ENCODE measurements at regions not wholly inside any gene's neighbourhood (a gene's known extent, or its start where the extent isn't known, plus 50 kb on each side); places are given as distances from the start of the nearest gene placed in this dataset.
"Not testable (repeated sequence)": the region's sequence is repeated elsewhere in the genome, so short reads cannot be mapped to it uniquely, and the experiment has no call there.

- H3K9me3 ChIP-seq (ENCODE audit: low read length), result no peaks in the 10 kb centered on the region
- H2AFZ ChIP-seq (ENCODE audit: low read depth, low read length), result no peak overlapping the region
- no peak overlapping the region for H3K4me3 ChIP-seq (ENCODE audit: low read length)
- H3K4me1 ChIP-seq (ENCODE audit: insufficient read depth, low read length), result no peaks in the 10 kb centered on the region
- no peaks in the 10 kb centered on the region for H3K36me3 ChIP-seq (ENCODE audit: insufficient read depth, low read length)
- H3K27me3 ChIP-seq (ENCODE audit: insufficient read depth, low read length), result no peaks in the 10 kb centered on the region
Measured at GRCh38 chr12:33734871-33735270, 287.4 kb upstream of the ALG10 start.

DNA sequence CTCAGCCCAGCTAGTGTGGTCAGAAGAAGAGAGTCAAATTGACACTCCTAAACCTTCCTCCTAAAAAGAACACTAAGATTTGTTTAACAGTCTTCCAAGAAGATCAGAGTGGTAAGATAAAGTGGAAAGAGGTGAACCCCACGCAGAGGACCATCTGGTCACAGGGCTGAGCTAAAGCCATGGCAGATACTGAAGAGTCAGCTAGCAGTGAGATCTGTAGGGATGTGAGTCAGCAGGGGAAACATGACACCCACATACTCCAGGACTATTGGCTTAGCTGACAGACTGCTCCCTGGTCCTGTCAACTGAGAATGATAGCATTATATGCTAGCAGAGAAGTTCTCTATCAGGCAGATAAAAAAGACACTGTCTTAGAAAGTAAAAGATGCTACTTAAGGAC is 269.4 kb upstream of the ALG10 start:
- H3K4me1 ChIP-seq (ENCODE audit: insufficient read depth, low read length), result peaks cover under 1% of the 10 kb centered on the region

DNA sequence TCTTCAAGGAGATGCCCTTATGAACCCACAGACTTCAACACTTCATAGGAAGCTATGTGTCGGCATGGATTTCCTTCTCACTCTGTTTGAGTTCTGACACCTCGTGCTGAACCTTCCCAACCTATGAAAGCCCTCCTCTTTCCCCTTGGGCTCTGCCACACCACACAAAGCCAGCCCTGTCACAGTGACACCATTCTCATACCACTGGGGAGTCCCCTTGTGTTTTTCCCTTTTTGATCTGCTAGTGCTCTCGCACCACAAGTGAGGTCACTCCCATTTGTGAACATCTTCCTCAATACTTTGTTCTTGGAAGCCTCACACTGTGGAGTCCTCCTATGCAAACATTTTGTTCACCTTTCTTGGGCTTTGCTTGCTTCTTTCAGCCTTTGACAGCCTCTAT is 264.6 kb upstream of the ALG10 start:
- Histone ChIP-seq H3K9me3 (ENCODE audit: low read length) (no peaks in the 10 kb centered on the region), H2AFZ (ENCODE audit: low read depth, low read length) (no peak overlapping the region), H3K4me3 (ENCODE audit: low read length) (no peak overlapping the region), H3K36me3 (ENCODE audit: insufficient read depth, low read length) (no peaks in the 10 kb centered on the region), H3K27me3 (ENCODE audit: insufficient read depth, low read length) (no peaks in the 10 kb centered on the region), H3K4me1 (ENCODE audit: insufficient read depth, low read length) (no peaks in the 10 kb centered on the region)

More for the DNA sequence above, 269.4 kb upstream of the ALG10 start:
- Histone ChIP-seq H2AFZ (ENCODE audit: low read depth, low read length) (no peak overlapping the region), H3K9me3 (ENCODE audit: low read length) (no peaks in the 10 kb centered on the region), H3K27me3 (ENCODE audit: insufficient read depth, low read length) (no peaks in the 10 kb centered on the region), H3K36me3 (ENCODE audit: insufficient read depth, low read length) (no peaks in the 10 kb centered on the region), H3K4me3 (ENCODE audit: low read length) (no peak overlapping the region)

DNA sequence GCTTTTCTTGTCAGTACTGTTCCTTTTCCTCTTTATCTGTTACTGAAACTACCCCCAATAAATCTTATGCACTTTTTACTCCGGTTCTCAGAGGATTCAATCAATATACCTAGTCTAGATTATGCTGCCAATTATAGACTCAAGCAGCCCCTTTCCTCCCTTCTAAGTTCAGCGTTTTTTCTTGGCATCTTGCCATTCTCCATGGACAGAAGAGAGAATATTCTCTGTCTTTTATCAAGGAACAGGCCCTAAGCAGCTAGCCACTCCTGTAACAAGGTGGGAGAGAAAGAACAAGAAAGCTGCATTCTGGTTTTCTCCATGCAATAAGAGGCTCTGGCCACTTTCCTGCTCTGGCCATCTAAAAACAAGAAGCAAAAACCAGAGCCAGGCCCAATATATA is 263.0 kb upstream of the ALG10 start:
- H3K36me3 ChIP-seq (ENCODE audit: insufficient read depth, low read length), result no peaks in the 10 kb centered on the region
- H3K9me3 ChIP-seq (ENCODE audit: low read length), result no peaks in the 10 kb centered on the region
- no peaks in the 10 kb centered on the region for H3K27me3 ChIP-seq (ENCODE audit: insufficient read depth, low read length)
- peak overlapping the region; percentile 16 for H2AFZ ChIP-seq (ENCODE audit: low read depth, low read length)
- no peak overlapping the region for H3K4me3 ChIP-seq (ENCODE audit: low read length)
- H3K4me1 ChIP-seq (ENCODE audit: insufficient read depth, low read length), result no peaks in the 10 kb centered on the region

- H3K4me1 ChIP-seq (ENCODE audit: insufficient read depth, low read length), result no peaks in the 10 kb centered on the region
- H3K36me3 ChIP-seq (ENCODE audit: insufficient read depth, low read length), result no peaks in the 10 kb centered on the region
- H3K27me3 ChIP-seq (ENCODE audit: insufficient read depth, low read length), result no peaks in the 10 kb centered on the region
- H3K9me3 ChIP-seq (ENCODE audit: low read length), result no peaks in the 10 kb centered on the region
- H2AFZ ChIP-seq (ENCODE audit: low read depth, low read length), result no peak overlapping the region
- no peak overlapping the region for H3K4me3 ChIP-seq (ENCODE audit: low read length)
Measured at GRCh38 chr12:33763331-33763730, 259.0 kb upstream of the ALG10 start.

DNA sequence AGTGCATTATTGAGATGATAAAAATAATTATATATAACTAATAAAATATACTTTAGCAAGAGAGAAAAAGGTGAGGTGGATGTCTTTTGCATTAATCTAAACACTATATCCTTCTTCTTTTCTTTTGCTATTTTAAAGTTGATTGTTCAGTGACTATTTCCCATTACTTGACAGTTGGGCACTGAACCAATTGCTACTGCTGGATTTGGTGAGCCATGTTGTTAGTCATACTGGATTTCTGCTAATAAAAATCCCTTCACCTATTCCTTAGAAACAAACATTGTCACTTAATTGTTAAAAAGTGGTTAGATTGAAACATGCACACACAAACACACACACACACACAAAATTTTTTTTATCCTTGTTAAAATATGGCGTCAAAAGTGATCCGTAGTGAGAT is 251.6 kb upstream of the ALG10 start:
- H3K4me3 ChIP-seq (ENCODE audit: low read length), result no peak overlapping the region
- H3K27me3 ChIP-seq (ENCODE audit: insufficient read depth, low read length), result no peaks in the 10 kb centered on the region
- no peaks in the 10 kb centered on the region for H3K9me3 ChIP-seq (ENCODE audit: low read length)

DNA sequence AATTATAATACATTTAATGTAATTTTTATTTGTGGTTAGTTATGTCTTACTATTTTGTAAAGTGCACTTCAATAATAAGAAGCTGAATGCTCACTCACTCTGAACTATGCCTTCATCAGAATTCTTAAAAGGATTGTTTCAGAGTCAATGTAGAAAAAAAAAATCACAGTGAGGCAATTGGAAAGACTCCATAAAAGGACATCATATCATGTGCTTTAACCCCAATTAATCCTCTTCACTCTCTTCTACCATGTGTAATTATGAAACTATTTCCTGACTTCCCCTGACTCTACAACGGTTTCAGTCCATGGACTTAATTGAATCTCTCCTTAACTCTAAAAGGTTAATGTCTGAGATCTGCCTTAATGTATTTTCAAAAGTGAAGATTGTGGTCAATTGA is 250.4 kb upstream of the ALG10 start:
- no peaks in the 10 kb centered on the region for H3K4me1 ChIP-seq (ENCODE audit: insufficient read depth, low read length)
- no peak overlapping the region for H3K4me3 ChIP-seq (ENCODE audit: low read length)
- no peaks in the 10 kb centered on the region for H3K27me3 ChIP-seq (ENCODE audit: insufficient read depth, low read length)
- H2AFZ ChIP-seq (ENCODE audit: low read depth, low read length), result no peak overlapping the region
- H3K9me3 ChIP-seq (ENCODE audit: low read length), result no peaks in the 10 kb centered on the region
- no peaks in the 10 kb centered on the region for H3K36me3 ChIP-seq (ENCODE audit: insufficient read depth, low read length)

More for the DNA sequence above, 251.6 kb upstream of the ALG10 start:
- Histone ChIP-seq H2AFZ (ENCODE audit: low read depth, low read length) (no peak overlapping the region), H3K36me3 (ENCODE audit: insufficient read depth, low read length) (no peaks in the 10 kb centered on the region), H3K4me1 (ENCODE audit: insufficient read depth, low read length) (no peaks in the 10 kb centered on the region)

DNA sequence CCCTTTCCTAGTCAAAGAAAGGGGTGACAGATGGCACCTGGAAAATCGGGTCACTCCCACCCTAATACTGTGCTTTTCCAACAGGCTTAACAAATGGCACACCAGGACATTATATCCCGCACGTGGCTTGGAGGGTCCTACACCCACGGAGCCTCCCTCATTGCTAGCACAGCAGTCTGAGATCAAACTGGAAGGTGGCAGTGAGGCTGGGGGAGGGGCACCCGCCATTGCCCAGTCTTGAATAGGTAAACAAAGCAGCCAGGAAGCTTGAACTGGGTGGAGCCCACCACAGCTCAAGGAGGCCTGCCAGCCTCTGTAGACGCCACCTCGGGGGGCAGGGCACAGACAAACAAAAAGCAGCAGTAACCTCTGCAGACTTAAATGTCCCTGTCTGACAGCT is 249.2 kb upstream of the ALG10 start:
- not testable (repeated sequence) for H3K27me3 ChIP-seq (ENCODE audit: insufficient read depth, low read length); H2AFZ ChIP-seq (ENCODE audit: low read depth, low read length); H3K4me3 ChIP-seq (ENCODE audit: low read length); H3K36me3 ChIP-seq (ENCODE audit: insufficient read depth, low read length); H3K4me1 ChIP-seq (ENCODE audit: insufficient read depth, low read length); H3K9me3 ChIP-seq (ENCODE audit: low read length)

GRCh38 chr12:33786532-33786931 is 235.8 kb upstream of the ALG10 start:
- no peaks in the 10 kb centered on the region for H3K4me1 ChIP-seq (ENCODE audit: insufficient read depth, low read length)

DNA sequence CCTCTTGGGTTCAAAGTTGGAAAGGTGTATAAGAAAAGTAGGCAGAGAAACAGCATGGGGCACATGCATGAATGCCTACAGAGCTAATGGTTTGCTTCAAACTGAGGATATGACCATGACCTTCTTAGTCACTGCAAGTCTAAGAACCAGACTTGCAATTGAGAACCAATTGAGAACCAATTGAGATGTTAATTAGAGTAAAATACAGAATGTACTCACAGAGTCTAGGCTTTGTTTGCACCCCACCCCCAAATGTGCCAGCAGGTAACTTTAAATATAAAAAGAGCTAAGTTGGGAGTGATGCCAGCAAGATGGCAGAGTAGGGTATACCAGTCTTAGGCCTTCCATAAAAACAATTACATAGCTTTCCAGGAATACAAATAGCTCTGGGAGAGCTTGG is 227.3 kb upstream of the ALG10 start:
- H3K4me1 ChIP-seq (ENCODE audit: insufficient read depth, low read length), result no peaks in the 10 kb centered on the region
- no peaks in the 10 kb centered on the region for H3K9me3 ChIP-seq (ENCODE audit: low read length)
- H2AFZ ChIP-seq (ENCODE audit: low read depth, low read length), result no peak overlapping the region
- no peaks in the 10 kb centered on the region for H3K36me3 ChIP-seq (ENCODE audit: insufficient read depth, low read length)
- no peaks in the 10 kb centered on the region for H3K27me3 ChIP-seq (ENCODE audit: insufficient read depth, low read length)
- no peak overlapping the region for H3K4me3 ChIP-seq (ENCODE audit: low read length)

More at GRCh38 chr12:33786532-33786931, 235.8 kb upstream of the ALG10 start:
- Histone ChIP-seq H2AFZ (ENCODE audit: low read depth, low read length) (no peak overlapping the region), H3K4me3 (ENCODE audit: low read length) (no peak overlapping the region), H3K36me3 (ENCODE audit: insufficient read depth, low read length) (no peaks in the 10 kb centered on the region), H3K9me3 (ENCODE audit: low read length) (no peaks in the 10 kb centered on the region), H3K27me3 (ENCODE audit: insufficient read depth, low read length) (no peaks in the 10 kb centered on the region)

DNA sequence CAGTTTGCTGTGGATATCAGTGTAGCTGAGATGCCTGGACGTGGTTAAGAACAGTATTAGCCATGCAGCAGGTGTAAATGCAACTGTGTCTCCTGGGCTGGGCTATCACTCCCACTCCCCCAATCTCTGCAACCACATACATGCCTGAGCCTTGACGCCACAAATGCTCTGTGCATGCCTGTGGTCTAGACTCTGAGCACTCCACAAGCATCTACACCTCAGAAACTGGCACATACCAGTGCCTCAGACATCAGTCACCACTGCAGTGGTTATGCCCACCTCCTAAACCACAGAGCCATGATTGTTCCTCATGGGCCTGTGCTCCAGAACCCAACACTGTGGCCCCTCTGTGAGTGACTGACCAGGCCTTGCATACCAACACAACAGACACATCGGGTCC is 226.8 kb upstream of the ALG10 start:
- Histone ChIP-seq H3K36me3 (ENCODE audit: insufficient read depth, low read length) (no peaks in the 10 kb centered on the region), H2AFZ (ENCODE audit: low read depth, low read length) (no peak overlapping the region), H3K4me1 (ENCODE audit: insufficient read depth, low read length) (no peaks in the 10 kb centered on the region), H3K9me3 (ENCODE audit: low read length) (no peaks in the 10 kb centered on the region), H3K4me3 (ENCODE audit: low read length) (no peak overlapping the region), H3K27me3 (ENCODE audit: insufficient read depth, low read length) (no peaks in the 10 kb centered on the region)

DNA sequence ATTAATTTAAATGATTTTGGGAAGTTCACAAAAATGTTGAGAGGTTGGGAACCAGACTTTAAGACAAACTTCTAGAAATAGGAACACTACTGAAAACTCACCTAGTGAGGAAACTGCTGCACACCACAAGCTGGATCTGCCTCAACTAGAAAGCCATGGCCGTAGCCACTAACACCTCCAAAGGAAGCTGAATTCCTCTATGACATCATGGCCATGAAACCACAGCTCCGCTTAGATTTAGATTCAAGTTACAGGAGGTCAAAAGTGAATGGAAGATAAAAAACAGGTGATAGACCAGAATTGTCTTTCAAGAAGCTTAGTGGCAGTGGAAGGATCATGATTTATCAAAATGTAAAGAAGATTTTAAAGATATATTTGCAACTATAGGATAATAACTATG is 208.8 kb upstream of the ALG10 start:
- Histone ChIP-seq H3K4me3 (ENCODE audit: low read length) (no peak overlapping the region), H2AFZ (ENCODE audit: low read depth, low read length) (no peak overlapping the region), H3K4me1 (ENCODE audit: insufficient read depth, low read length) (no peaks in the 10 kb centered on the region), H3K27me3 (ENCODE audit: insufficient read depth, low read length) (no peaks in the 10 kb centered on the region), H3K9me3 (ENCODE audit: low read length) (no peaks in the 10 kb centered on the region), H3K36me3 (ENCODE audit: insufficient read depth, low read length) (no peaks in the 10 kb centered on the region)

DNA sequence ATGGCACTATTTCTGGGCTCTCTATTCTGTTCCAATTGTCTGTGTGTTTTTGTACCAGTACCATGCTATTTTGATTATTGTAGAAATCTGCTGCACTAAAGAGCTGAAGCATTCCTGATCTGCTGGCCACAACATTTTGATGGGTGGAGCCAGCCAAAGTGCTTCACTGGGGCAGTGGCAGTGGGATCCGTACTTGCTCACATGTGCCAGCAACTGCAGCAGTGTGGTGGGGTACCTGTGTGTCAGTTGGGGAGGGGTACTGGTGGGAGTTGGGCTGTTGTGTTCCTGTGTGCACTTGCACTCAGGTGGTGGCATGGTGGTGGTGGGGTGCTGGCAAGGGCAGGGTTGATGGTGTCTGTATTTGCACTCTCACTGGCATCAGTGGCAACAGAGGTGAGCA is 204.6 kb upstream of the ALG10 start:
- H2AFZ ChIP-seq (ENCODE audit: low read depth, low read length), result no peak overlapping the region
- H3K9me3 ChIP-seq (ENCODE audit: low read length), result no peaks in the 10 kb centered on the region

GRCh38 chr12:33818313-33818712 is 204.0 kb upstream of the ALG10 start:
- H3K4me1 ChIP-seq (ENCODE audit: insufficient read depth, low read length), result no peaks in the 10 kb centered on the region
- H2AFZ ChIP-seq (ENCODE audit: low read depth, low read length), result no peak overlapping the region
- H3K36me3 ChIP-seq (ENCODE audit: insufficient read depth, low read length), result no peaks in the 10 kb centered on the region
- no peak overlapping the region for H3K4me3 ChIP-seq (ENCODE audit: low read length)
- H3K9me3 ChIP-seq (ENCODE audit: low read length), result no peaks in the 10 kb centered on the region
- H3K27me3 ChIP-seq (ENCODE audit: insufficient read depth, low read length), result no peaks in the 10 kb centered on the region

More for the DNA sequence above, 204.6 kb upstream of the ALG10 start:
- Histone ChIP-seq H3K4me1 (ENCODE audit: insufficient read depth, low read length) (no peaks in the 10 kb centered on the region), H3K27me3 (ENCODE audit: insufficient read depth, low read length) (no peaks in the 10 kb centered on the region), H3K36me3 (ENCODE audit: insufficient read depth, low read length) (no peaks in the 10 kb centered on the region), H3K4me3 (ENCODE audit: low read length) (no peak overlapping the region)

Measured in neuron (in vitro differentiated cells).